ENCODE measurements at regions not wholly inside any gene's neighbourhood (a gene's known extent, or its start where the extent isn't known, plus 50 kb on each side); places are given as distances from the start of the nearest gene placed in this dataset.

DNA sequence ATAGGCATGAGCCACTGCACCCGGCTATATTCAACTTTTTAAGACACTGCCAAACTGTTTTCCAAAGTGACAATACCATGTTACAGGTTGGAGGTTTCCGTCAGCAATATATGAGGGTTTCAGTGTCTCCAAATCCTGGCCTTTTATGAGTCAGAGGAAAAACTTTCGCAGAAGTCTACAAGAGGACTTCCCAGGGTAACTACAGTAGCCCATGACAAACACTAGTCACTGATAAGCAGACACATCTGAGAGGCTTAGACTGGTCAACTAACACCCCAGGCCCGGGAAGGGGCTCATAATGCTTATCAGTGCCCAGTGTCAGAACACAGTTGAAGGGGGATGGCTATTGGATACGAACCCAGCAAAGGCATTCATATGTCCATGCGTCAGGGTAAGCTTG is 85.4 kb downstream of the SOX4 start:
- H3K27ac Mint-ChIP-seq, result no peak overlapping the region
- CTCF ChIA-PET, result interaction anchor here (0.5 kb wide), 1 partner anchor 62 kb away, joined by 3 read pairs; no protein-coding TSS in a partner anchor
- no peaks in the 10 kb centered on the region for H3K27me3 Mint-ChIP-seq
- no peaks in the 10 kb centered on the region for H3K9me3 Mint-ChIP-seq
- intact Hi-C loops (cut with micrococcal nuclease), result no loop called here
- H3K4me1 Mint-ChIP-seq (ENCODE audit: low read depth), result no peaks in the 10 kb centered on the region
- no peak for DNase-seq
- H3K4me3 Mint-ChIP-seq, result no peak overlapping the region
- POLR2A ChIA-PET, result no interaction called here
- no peaks in the 10 kb centered on the region for H3K36me3 Mint-ChIP-seq

DNA sequence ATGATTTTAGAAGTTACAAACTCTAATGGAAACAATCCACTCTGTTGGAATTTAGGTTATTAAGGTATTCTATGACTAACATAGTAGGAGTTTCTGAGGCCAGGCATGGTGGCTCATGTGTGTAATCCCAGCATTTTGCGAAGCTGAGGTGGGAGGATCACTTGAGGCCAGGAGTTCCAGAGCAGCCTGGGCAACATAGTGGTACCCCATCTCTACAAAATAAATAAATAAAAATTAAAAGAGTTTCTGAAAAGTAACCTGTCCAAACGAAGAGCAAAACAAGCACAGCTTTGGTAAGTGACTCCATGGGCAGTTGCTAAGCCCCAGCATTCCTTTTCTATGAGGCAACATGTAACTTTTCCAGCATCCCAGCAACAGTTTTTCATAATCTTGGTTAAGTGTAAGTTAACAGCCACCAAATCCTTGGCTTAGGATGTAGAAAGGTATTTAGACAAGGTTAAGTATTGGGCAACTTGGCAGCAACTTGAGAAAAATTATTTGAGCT is 86.3 kb downstream of the SOX4 start:
- ChIA-PET POLR2A (no interaction called here), CTCF (no interaction called here)
- Mint-ChIP-seq H3K4me3 (no peak overlapping the region), H3K27me3 (no peaks in the 10 kb centered on the region), H3K27ac (no peak overlapping the region), H3K9me3 (no peaks in the 10 kb centered on the region), H3K36me3 (no peaks in the 10 kb centered on the region), H3K4me1 (ENCODE audit: low read depth) (no peaks in the 10 kb centered on the region)
- no peak for DNase-seq
- intact Hi-C loops (cut with micrococcal nuclease), result no loop called here

DNA sequence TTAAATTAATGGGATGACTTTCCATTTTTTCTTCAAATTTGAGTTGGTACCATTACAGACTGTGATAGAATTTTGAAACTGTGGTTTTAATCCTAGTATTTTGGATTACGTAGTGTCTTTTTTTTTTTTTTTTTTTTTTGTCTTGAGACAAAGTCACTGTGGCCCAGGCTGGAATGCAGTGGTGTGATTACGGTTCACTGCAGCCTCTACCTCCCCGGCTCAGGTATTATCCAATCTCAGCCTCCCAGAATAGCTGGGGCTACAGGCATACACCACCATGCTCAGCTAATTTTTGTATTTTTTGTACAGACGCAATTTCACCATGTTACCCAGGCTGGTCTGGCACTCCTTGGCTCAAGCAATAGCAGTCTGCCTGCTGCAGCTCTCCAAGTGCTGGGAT is 87.1 kb downstream of the SOX4 start:
- intact Hi-C loops (cut with micrococcal nuclease), result no loop called here
- H3K9me3 Mint-ChIP-seq, result no peaks in the 10 kb centered on the region
- no peaks in the 10 kb centered on the region for H3K4me1 Mint-ChIP-seq (ENCODE audit: low read depth)
- POLR2A ChIA-PET, result interaction anchor here (0.6 kb wide), 1 partner anchor 88 kb away, joined by 6 read pairs; no protein-coding TSS in a partner anchor
- no peak overlapping the region for H3K4me3 Mint-ChIP-seq
- no peaks in the 10 kb centered on the region for H3K27me3 Mint-ChIP-seq
- CTCF ChIA-PET, result no interaction called here
- no peak overlapping the region for H3K27ac Mint-ChIP-seq
- no peak for DNase-seq
- no peaks in the 10 kb centered on the region for H3K36me3 Mint-ChIP-seq

DNA sequence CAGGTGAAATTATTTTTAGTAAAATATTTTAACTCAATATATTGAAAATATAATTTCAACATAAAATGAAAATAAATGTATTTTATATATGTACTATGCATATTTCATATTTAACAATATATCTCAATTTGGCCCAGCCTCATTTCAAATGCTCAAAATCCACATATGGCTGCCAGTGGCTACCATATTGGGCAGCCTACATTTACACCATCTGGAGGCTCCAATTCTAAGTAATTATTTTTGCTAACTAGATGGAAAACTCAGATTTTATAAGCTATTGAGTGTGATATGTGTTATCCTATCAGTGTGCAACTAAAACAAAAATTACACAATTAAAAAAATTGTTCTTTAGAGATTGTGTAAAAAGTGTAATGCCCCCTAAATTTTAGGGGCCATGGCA is 96.9 kb downstream of the SOX4 start:
- Mint-ChIP-seq H3K27me3 (no peaks in the 10 kb centered on the region), H3K27ac (no peak overlapping the region), H3K9me3 (peaks cover 4% of the 10 kb centered on the region), H3K36me3 (no peaks in the 10 kb centered on the region), H3K4me3 (no peak overlapping the region), H3K4me1 (ENCODE audit: low read depth) (no peaks in the 10 kb centered on the region)
- DNase-seq, result no peak
- ChIA-PET CTCF (no interaction called here), POLR2A (no interaction called here)
- intact Hi-C loops (cut with micrococcal nuclease), result no loop called here

- Mint-ChIP-seq H3K4me3 (no peak overlapping the region), H3K27me3 (no peaks in the 10 kb centered on the region), H3K36me3 (no peaks in the 10 kb centered on the region), H3K27ac (no peak overlapping the region), H3K9me3 (peaks cover 4% of the 10 kb centered on the region), H3K4me1 (ENCODE audit: low read depth) (no peaks in the 10 kb centered on the region)
- DNase-seq, result no peak
- ChIA-PET CTCF (no interaction called here), POLR2A (no interaction called here)
- intact Hi-C loops (cut with micrococcal nuclease), result no loop called here
Measured at GRCh38 chr6:21691685-21692346, 98.3 kb downstream of the SOX4 start.

- H3K4me1 Mint-ChIP-seq (ENCODE audit: low read depth), result no peaks in the 10 kb centered on the region
- no peak for DNase-seq
- H3K36me3 Mint-ChIP-seq, result no peaks in the 10 kb centered on the region
- H3K9me3 Mint-ChIP-seq, result peaks cover 3% of the 10 kb centered on the region
- ChIA-PET CTCF (interaction anchor here (0.6 kb wide), 1 partner anchor 23 kb away, joined by 3 read pairs; no protein-coding TSS in a partner anchor), POLR2A (no interaction called here)
- H3K4me3 Mint-ChIP-seq, result no peak overlapping the region
- intact Hi-C loops (cut with micrococcal nuclease), result no loop called here
- H3K27ac Mint-ChIP-seq, result no peak overlapping the region
- H3K27me3 Mint-ChIP-seq, result no peaks in the 10 kb centered on the region
Measured at GRCh38 chr6:21692721-21693120, 99.2 kb downstream of the SOX4 start.

DNA sequence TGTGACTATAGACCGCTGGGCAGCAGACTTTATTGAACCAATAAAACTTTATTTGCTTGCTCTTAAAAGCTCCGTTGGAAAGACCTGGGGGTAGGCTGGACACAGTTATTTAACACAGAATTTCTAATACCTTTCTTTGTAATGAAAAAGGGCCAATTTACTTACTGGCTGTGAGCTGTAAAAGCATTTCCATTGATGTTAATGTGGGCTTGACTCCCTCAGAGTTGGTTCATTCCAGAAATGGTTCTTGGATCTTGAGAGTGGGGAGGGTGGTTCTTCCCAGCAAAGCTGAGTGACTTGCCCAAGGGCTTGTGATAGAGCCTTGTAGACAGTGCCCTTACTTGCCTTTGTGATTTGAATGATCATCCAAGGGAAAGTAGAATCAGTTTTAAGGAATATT is 100.6 kb downstream of the SOX4 start:
- Mint-ChIP-seq H3K4me3 (no peak overlapping the region), H3K27ac (no peak overlapping the region), H3K4me1 (ENCODE audit: low read depth) (no peaks in the 10 kb centered on the region), H3K36me3 (no peaks in the 10 kb centered on the region), H3K27me3 (no peaks in the 10 kb centered on the region), H3K9me3 (no peaks in the 10 kb centered on the region)
- CTCF ChIA-PET, result no interaction called here
- POLR2A ChIA-PET, result no interaction called here
- intact Hi-C loops (cut with micrococcal nuclease), result no loop called here
- DNase-seq, result no peak

DNA sequence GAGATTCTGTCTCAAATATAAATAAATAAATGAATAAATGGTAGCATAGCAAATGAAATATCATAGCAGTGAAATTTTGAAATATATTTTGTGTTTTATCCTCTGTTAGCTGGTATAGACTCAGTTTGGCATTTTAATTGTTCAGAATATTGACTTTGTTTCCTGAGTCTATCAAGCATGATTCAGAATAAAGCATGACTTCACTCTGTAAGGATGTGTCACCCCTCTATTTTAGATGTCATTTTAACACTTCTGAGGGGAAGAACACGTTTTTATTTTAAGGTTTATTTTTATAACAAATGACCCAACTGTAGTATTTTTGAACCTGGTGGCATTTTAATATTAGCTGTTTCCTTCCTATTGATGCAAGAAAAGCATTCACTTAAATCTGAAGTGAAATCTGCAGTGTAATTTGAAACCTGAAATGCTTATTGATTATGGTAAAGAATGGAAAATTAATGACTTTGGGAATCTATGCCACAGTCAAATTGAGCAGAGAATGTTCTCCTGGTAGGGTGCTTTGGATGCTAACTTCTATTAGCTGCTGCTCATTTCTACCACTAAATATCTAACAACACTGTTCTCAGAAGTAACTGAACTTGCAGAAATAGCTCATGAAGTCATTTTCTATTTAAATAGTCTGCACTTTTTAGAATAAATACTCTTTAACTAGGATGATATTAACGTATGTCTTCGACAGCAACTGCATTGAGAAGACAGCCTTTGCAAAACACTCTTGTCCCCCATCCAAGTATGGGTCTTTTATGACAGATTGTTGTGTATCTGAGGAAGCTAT is 114.2 kb downstream of the SOX4 start:
- POLR2A ChIA-PET, result interaction anchor here (0.6 kb wide), 1 partner anchor 51 kb away, joined by 3 read pairs; no protein-coding TSS in a partner anchor
- Mint-ChIP-seq H3K9me3 (no peaks in the 10 kb centered on the region), H3K27ac (no peak overlapping the region), H3K4me1 (ENCODE audit: low read depth) (no peaks in the 10 kb centered on the region), H3K36me3 (no peaks in the 10 kb centered on the region), H3K27me3 (peaks cover 5% of the 10 kb centered on the region), H3K4me3 (no peak overlapping the region)
- intact Hi-C loops (cut with micrococcal nuclease), result no loop called here
- no peak for DNase-seq
- CTCF ChIA-PET, result no interaction called here

DNA sequence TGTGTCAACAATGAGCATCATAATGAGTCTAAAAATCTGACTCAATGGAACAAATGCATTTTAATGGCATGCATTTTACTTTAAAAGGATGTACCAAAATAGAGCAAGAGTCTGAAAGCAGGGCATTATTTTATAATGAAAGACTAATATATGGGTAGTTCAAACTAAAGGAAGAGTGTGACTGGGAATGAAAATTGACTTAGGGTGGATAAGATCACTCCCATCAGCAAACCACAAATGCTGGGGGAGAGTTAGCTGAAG is 114.7 kb downstream of the SOX4 start:
- intact Hi-C loops (cut with micrococcal nuclease), result no loop called here
- Mint-ChIP-seq H3K27ac (no peak overlapping the region), H3K4me3 (no peak overlapping the region), H3K4me1 (ENCODE audit: low read depth) (no peaks in the 10 kb centered on the region), H3K9me3 (no peaks in the 10 kb centered on the region), H3K36me3 (no peaks in the 10 kb centered on the region), H3K27me3 (peaks cover 5% of the 10 kb centered on the region)
- ChIA-PET POLR2A (no interaction called here), CTCF (no interaction called here)
- DNase-seq, result no peak

DNA sequence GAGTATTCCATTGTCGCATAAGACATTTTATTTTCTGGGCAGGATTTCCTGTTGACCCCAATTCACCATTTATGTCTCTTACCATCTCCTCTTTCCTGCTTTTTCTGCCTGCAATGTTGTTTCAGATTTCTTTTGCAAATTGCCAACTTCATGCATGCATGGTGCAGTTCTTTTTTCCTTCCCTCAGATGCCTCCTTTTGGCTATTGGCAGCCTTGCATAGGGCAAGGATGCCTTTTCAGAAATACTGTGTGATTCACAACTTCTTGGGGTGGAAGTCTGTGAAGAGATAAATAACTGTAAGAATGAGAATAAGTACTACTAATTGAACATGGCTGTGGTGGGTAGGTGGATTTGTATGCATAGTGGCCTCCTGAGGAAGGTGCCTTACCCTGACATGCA is 116.7 kb downstream of the SOX4 start:
- H3K4me1 Mint-ChIP-seq (ENCODE audit: low read depth), result no peaks in the 10 kb centered on the region
- POLR2A ChIA-PET, result no interaction called here
- DNase-seq, result no peak
- no peaks in the 10 kb centered on the region for H3K36me3 Mint-ChIP-seq
- H3K4me3 Mint-ChIP-seq, result no peak overlapping the region
- intact Hi-C loops (cut with micrococcal nuclease), result no loop called here
- peaks cover 5% of the 10 kb centered on the region for H3K27me3 Mint-ChIP-seq
- no peak overlapping the region for H3K27ac Mint-ChIP-seq
- CTCF ChIA-PET, result no interaction called here
- no peaks in the 10 kb centered on the region for H3K9me3 Mint-ChIP-seq

GRCh38 chr6:21710908-21711627 is 117.5 kb downstream of the SOX4 start:
- H3K27ac Mint-ChIP-seq, result no peak overlapping the region
- H3K4me1 Mint-ChIP-seq (ENCODE audit: low read depth), result no peaks in the 10 kb centered on the region
- DNase-seq, result no peak
- no peaks in the 10 kb centered on the region for H3K36me3 Mint-ChIP-seq
- H3K27me3 Mint-ChIP-seq, result peaks cover 5% of the 10 kb centered on the region
- H3K9me3 Mint-ChIP-seq, result no peaks in the 10 kb centered on the region
- CTCF ChIA-PET, result no interaction called here
- no peak overlapping the region for H3K4me3 Mint-ChIP-seq
- intact Hi-C loops (cut with micrococcal nuclease), result no loop called here
- POLR2A ChIA-PET, result no interaction called here

GRCh38 chr6:21712213-21712612 is 118.7 kb downstream of the SOX4 start:
- POLR2A ChIA-PET, result no interaction called here
- no peak overlapping the region for H3K4me3 Mint-ChIP-seq
- no peak overlapping the region for H3K27ac Mint-ChIP-seq
- intact Hi-C loops (cut with micrococcal nuclease), result no loop called here
- CTCF ChIA-PET, result no interaction called here
- no peaks in the 10 kb centered on the region for H3K36me3 Mint-ChIP-seq
- DNase-seq, result no peak
- no peaks in the 10 kb centered on the region for H3K4me1 Mint-ChIP-seq (ENCODE audit: low read depth)
- no peaks in the 10 kb centered on the region for H3K9me3 Mint-ChIP-seq
- H3K27me3 Mint-ChIP-seq, result peaks cover 5% of the 10 kb centered on the region

DNA sequence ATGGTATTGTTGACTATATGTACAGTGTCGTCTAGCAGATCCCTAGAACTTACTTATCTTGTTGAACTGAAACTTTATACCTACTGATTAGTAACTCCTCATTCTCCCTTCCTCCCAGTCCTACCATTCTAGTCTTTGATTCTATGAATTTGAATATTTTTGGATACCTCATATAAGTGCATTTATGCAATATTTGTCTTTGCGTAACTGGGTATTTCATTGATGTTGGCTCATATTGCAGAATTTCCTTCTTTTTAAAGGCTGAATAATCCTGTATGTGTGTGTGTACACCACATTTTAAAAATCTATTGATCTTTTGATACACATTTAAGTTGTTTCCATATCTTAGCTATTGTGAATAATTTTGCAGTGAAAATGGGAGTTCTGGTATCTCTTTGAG is 119.9 kb downstream of the SOX4 start:
- no peak overlapping the region for H3K27ac Mint-ChIP-seq
- intact Hi-C loops (cut with micrococcal nuclease), result no loop called here
- CTCF ChIA-PET, result no interaction called here

More for the DNA sequence above, 119.9 kb downstream of the SOX4 start:
- no peaks in the 10 kb centered on the region for H3K4me1 Mint-ChIP-seq (ENCODE audit: low read depth)
- H3K9me3 Mint-ChIP-seq, result no peaks in the 10 kb centered on the region
- DNase-seq, result no peak
- peaks cover 5% of the 10 kb centered on the region for H3K27me3 Mint-ChIP-seq
- no peak overlapping the region for H3K4me3 Mint-ChIP-seq
- POLR2A ChIA-PET, result no interaction called here
- no peaks in the 10 kb centered on the region for H3K36me3 Mint-ChIP-seq
